Stimulated activated CD4-positive, alpha-beta T cell treated with anti-CD3 and anti-CD28 coated beads, Interleukin-1b, Interleukin-23, amount 100 ng/mL, for 4 hours (primary cell): ENCODE measurements at regions not wholly inside any gene's neighbourhood (a gene's known extent, or its start where the extent isn't known, plus 50 kb on each side); places are given as distances from the start of the nearest gene placed in this dataset.
"Not testable (repeated sequence)": the region's sequence is repeated elsewhere in the genome, so short reads cannot be mapped to it uniquely, and the experiment has no call there.

ENCODE experiments used
- DNase-seq, 2 donors: peaks; one replicate each; pipeline ENCODE4 v3.0.0-alpha.2; 2020; ENCODE audit warnings: low read depth in 2 of 2

DNA sequence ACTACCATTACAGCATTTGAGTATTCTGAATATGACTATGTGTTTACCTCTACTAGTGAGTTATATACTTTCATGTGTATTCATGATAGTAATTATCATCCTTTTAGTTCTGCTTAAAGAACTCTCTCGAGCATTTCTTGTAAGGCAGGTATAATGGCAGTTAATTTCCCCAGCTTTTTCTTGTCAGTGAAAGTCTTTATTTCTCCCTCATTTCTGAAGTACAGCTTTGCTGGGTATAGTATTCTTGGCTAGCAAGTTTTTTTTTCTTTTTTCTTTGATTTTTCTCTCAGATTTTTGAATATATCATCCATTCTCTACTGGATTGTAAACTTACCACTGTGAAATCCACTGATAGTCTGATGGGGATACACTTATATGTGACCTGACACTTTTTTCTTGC lies 165.9 kb upstream of the ARHGAP5 start:
- DNase-seq = no peak

DNA sequence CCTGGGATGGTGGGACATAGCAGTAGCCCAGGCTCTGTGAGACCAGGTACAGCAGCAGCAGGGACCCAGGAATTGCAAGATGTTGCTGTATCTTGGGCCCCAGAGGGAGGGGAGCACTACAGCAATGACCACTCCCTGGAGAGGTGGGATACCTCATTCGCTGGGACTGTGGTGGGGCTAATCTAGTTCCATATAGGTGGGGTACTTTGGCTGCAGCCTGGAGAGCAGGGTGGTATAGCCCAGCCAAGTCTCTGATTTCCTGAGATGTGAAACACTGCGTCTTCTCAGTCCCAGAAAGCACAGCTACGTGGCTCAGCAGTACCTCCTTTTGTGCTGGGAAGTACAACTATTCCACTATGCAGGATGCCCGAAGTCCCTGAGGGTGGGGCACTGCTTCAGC lies 163.7 kb upstream of the ARHGAP5 start:
- DNase-seq = no peak

DNA sequence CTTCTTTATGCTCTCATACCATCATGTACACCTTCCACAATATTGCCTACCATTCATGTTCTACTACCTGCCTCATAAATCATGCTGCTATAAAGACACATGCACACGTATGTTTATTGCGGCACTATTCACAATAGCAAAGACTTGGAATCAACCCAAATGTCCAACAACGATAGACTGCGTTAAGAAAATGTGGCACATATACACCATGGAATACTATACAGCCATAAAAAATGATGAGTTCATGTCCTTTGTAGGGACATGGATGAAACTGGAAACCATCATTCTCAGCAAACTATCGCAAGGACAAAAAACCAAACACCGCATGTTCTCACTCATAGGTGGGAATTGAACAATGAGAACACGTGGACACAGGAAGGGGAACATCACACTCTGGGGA lies 158.8 kb upstream of the ARHGAP5 start:
- DNase-seq = not testable (repeated sequence)

DNA sequence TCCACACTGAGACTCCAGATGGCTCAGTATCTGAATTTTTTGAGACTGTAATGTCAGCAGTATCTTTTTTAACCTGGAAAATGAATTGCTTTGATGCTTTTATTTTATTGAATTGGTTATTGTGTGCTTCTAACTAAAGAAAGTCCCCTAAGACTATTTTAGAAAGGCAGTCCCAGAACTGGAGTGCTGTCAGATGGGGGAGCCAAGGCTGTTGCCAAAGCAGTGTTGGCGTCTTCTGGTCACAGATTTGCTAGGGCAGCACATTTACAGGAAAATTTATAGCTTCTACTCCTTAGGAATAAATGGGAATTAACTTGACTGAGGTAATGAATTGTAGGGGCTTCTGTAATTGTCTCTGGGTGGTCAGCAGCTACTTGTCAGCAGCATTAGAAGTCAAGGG lies 157.1 kb upstream of the ARHGAP5 start:
- no peak for DNase-seq

DNA sequence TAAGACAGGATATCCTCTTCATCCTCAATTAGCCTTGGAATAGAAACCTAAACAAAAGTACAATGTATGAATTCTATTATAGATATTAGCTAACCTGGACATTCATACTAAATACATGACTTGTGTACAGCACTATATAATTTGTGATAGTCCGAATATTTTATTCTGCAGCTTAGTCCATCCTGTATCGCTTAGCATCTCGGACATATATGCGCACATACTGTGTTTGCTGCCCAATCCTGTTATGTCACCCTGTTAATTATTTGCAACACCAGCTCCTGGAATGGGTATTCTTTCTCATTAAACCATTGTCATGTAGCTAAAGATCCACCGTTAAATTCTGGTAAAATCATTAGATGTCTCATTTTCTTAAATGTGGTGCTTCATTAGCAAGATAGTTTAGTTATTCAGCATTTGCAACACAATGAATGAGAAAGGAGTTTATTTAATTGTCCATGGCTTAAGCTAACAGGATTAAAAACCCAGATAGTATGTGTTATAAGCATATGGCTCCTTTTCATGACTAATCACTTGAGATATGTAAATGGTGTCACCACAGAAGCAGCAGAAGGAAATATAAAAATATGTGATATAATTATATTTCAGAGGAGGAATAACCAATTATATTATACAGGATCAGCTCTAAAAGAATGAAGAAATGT lies 156.0 kb upstream of the ARHGAP5 start:
- no peak for DNase-seq

DNA sequence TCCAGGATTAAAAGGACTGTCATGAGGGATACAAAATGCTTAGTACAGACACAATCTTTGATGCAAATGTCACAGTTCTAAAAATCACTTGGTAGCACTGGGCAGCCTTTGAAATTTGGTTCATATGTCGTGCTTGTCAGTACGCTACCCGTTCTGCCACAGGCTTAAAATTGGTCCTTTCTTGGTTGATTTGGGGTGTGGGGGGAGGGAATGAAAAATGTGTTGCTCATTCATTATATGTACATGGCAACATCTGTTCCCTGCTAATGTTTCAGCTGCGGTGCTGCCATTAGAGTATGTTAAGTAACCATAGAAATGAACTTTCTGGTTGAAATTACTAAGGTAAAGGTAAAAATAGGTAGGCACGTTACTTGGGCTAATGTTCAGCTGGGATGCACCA lies 155.4 kb upstream of the ARHGAP5 start:
- no peak for DNase-seq

DNA sequence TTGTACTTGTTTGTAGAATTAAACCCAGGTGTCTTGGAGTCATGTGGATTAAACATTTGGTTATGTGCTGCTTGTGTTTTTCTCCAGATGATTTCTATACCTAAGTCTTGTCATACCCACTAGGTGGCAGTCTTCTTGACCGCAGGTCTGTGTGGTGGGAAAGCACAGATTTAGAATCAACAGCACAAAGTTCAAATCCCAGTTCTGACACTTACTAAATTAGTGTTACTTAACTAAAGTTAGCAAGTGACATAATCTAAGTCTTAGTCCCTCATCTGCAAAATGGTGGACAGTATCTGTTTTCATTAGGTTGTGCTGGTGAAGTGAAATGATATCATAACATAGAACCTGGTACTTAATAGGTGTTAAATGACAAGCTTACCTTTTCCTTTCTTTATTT lies 151.0 kb upstream of the ARHGAP5 start:
- DNase-seq = no peak

DNA sequence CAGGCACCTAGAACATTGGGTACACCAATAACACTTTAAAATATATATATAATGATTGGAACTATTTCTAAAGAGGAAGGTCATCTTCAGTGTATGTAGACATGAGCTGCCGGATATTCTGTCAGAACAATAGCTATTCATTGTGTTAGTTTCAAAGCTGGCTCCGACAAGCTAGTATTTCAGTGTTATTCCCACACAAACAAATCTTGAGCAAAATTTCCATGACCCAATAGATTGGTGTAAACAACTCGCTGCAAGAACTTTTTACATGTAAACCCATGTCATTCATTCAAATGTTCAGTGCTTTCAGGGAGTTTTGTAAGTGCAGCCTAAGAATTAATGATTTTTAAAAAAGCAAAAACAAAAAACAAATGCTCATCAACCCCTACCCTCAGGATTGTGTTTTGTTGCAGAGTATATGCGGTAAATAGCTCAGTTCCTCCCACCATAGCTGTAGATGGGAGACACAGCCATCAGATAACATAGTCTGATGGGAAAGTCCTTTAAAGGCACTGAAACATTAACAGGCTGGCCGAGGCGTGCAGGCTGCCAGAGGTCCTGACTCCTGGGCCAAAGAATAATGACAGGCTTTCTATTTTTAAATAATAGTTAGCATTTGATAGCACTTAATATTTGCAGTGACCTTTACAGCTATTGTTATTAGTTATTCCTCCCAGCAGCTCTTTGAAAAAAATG lies 150.3 kb upstream of the ARHGAP5 start:
- DNase-seq = no peak

DNA sequence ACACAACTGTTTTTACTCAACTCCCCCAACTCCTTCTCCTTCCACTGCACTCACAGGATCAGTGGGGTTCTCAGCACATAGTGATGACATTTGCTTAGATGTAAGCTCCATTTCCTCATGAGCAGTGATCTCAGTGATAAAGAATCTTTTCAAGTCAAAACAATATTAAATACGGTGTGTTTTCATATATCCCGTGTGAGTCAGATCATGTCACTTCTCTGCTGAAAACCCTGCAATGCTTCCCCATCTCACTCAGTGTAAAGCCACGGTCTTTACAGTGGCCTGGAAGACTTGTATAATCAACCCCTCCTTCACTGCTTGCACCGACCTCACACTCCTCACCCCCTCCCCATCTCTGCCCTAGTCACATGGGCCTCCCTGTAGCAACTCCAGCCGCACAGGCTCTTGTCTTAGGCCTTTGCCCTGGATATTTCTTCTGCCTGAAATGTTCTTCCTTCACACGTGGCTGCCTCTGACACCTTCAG lies 149.7 kb upstream of the ARHGAP5 start:
- DNase-seq = no peak

DNA sequence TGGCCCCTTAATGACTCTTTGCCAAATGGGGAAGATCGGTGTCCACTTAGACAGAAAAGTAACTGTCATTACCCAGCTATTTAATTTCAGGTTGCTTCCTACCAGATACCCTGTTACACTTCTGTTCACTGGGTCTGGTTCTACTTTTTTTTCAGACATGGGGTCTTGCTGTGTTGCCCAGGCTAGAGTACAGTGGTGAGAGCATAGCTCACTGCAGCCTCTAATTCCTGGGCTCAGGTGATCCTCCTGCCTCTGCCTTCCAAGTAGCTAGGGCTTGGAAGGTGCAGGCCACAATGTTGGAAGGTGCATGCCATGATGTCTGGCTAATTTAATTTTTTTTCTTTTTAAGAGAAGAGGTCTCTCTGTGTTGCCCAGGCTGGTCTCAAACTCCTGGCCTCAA lies 147.0 kb upstream of the ARHGAP5 start:
- no peak for DNase-seq

DNA sequence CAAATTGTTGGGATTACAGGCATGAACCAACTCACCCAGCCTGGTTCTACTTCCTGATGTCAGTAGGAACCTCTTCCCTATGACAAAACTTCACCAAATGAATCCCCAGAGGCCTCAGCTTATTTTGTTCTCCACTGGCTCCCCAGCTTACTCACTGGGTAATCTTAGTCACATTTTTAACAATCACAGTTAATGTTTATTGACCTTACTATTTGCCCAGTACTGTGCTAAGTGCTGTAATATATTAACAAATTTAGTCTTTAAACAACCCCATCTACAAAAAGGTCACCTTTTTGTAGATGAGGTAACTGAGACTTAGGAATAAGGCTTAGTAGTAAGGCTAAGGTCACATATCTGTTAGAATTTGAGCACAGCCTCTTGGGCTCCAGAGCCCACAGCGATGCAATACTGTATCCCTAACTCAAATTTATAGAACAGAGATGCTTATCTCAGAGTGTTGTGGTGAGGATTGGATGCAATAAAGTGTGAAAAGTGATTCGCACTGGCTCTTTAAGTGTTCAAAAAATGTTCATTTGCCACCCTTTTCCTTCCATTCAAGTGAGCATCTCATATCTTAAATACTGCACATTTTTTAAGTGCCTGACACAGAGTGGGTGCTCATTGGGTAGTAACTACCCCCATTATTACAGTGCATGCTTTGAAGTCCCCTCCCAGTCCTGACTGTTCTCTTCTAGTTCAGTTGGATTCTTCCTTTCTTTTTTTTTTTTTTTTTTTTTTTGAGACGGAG lies 146.4 kb upstream of the ARHGAP5 start:
- DNase-seq = no peak

DNA sequence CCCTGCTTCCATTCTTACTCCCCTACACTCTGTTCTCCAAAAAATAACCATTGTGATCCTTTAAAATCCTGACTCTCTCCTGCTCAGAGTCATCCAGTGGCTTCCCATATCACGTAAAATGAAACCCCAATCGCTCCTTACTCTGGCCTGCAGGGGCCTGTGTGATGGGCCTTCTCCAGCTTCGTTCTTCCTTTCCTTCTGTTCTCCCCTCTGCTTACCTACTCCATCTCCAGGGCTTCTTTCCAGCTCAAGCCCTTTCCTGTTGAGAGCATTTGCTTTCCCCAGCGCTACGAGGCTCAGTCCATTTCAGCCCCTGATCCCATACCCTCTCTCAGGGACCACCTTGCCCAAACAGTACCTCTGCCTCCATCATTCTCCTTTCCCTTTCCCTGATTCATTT lies 144.4 kb upstream of the ARHGAP5 start:
- no peak for DNase-seq

DNA sequence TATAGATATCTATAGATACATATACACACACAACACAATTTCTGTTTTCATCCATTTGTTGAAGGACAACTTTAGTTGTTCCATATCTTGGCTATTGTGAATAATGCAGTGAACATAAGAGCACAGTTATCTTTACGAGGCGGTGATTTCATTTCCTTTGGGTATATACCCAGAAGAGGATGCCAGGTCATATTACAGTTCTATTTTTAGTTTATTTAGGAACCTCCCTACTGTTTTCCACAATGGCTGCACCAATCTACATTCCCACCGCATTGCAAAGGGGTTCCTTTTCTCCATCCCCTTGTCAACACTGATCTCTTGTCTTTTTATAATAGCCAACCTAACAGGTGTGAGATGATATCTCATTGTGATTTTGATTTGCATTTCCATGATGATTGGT lies 143.4 kb upstream of the ARHGAP5 start:
- DNase-seq = no peak

DNA sequence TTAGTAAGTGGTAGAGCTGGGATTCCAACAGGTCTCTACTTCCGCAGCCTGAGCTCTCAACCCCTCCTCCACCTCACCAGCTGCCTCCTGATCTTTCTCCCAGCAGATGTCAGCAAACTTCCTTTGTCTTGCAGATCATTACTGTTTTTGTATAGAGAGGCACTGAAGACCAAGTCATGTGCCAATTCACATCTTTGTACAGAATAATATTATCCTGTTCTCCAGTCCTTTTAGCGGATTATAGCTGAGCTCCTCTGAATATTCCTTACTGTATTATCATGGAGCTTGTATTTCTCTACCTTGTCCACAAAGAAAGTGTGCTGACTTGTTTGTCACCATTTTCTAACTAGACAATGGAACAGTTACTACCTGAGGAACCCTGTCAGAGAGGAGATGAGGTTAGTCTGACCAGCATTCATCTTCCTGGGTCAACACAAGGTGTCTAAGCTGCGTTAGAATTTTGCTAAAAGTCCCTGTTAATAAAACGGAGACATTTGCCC lies 142.3 kb upstream of the ARHGAP5 start:
- no peak for DNase-seq

DNA sequence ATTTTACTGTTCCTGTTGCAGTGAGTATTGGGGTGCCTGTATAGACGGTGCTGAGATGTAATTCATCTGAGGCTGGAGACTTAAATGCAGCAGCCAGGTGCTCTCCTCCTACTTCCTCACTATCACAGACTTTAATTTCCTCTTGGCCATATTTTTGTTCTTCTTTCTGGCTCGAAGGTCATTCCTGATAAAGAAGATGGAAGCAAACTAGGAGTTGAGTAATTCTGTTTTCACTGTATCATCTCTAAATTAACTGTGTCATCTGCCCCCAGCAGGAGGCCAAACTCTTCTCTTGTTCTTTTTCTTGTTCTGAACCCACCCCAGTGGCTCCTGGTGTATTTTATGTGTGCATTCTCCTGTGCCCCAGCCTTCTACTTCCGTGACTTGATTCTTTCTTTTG lies 141.7 kb upstream of the ARHGAP5 start:
- no peak for DNase-seq

DNA sequence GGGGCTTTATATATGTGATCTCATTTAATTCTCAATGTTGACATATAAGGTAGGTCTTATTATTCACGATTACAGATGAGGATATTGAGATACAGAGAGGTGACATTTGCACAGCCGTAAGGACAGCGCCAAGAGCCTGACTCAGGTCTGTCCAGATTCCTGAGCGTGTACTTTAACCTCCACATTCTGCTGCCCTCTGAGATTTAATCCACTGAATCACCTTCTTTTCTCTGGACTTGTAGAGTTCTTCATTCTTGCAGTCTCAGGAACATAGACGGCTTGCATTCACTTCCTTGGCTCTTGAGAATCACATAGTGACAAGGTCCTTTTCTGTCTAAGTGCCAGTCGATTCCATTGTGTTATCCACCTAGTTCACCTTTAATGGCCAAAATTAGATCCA lies 141.0 kb upstream of the ARHGAP5 start:
- no peak for DNase-seq

DNA sequence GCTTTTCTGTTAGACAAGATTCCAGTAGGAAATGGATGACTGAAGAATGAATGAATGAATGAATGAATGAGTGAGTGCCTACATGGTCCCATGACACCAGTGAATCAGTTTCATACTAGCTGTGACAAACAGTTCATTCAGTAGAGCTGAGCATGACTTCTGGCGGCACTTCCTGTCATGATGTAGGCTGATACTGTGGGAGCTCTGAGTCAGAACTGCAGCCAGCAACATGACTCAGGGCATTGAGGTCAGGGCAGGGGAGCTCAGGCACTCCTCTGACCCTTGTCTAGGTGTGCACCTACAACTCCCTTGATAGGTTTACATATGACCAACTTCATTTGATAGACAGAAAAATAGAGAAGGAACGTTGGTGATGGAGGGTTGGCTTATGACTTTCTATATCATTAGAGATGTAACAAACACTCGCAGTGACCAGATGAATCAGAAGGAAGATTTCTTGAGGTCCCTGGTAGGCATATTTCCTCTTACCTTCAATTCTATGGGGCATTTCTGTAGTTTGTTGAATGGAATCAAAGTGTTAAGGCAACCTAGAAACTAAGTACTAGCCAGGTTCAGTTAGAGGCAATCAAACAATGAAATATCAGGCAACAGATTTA lies 139.3 kb upstream of the ARHGAP5 start:
- peak; percentile 39 to 51 for DNase-seq

DNA sequence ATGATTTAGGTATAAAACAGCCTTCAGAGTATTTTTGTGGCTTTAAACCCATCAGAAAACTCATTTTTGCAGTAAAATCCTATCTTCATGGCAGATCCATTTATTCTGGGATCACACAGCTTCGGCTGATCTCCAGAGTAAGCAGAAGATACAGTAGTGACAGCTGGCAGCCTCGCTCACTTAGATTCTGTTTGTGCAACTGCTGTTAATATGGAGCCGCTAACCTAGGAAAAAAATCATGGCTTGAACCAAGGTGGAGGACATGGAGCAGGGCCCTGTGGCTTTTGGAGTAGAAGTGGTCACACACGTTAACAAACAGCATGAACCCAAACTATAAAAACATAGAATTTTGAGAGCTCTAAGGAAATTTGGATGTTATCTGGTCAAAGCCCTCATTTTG lies 137.2 kb upstream of the ARHGAP5 start:
- DNase-seq = no peak

DNA sequence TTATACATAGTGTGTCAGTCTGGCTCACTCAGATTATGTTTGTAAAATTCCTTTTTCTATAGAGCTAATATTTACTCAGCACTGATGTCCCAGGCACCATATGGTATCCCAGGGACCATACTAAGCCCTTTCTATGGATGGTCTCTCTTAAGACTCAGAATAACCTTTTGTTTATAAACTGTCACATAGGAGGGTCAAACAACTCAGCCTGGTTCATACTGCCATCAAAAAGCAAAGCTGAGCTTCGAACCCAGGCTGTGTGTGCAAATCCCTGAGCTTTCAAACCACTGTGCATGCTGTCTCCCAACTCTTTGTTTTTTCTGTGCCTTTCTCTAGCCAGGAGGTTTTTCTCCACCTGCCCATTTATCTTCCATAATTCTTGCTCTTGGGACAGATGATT lies 135.6 kb upstream of the ARHGAP5 start:
- DNase-seq = no peak

DNA sequence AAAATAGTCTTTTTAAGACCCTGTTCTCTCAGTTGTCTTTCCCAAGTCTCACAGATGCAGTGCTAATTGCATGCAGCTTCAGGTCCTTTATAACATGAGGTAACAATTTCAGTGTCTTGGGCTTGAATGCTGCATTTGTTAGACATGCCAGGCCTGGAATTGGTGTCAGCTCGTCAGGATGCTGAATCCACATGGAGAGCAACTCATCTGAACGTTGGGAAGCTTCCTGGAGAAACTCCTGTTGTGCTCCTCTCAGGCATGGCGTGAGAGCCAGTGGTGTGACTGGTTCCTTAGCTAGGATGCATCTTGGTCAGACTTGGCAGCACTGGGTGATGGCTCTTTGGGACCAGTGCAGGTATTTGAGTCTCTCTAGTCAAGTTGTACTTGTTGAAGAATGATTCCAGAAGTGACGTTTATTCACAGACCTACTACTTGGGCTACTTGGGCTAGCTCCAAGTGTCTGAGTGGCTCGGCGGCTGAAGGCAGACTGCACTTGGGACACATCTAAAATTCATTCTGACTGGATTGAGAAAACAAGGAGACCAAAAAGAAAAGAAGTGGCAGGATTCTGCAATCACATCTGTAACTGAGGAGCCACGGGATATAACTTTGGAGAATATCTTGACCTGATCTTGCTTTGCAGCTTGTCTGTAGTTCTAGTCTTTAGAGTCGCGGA lies 134.8 kb upstream of the ARHGAP5 start:
- no peak for DNase-seq

DNA sequence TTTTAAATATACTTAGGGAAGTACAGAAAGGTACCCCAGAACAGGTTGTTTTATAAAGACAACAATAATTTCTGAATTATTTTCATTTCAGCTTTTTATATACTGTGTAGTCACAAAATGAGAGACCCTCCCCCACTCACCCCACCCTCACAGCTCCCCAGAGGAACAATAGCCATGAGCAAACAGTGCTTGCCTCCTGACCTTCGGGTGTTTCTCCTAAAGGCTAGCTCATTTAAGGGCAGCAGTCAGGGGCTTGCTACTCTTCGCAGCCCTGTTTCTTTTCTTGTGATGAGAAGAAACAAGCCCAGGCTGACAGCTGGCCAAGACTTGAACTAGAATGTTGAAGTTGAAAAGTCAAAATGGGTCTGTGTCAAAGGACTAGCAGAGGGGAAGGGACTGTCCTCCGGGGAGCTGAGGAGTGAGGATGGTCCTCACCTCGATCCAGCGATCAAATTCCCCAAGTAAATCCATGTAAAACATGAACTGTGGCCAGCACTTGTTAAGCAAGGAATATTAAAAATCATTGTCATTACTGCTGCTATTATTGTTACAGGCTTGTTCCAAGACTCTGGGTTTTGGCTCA lies 133.8 kb upstream of the ARHGAP5 start:
- no peak for DNase-seq
